ENCODE measurements at regions not wholly inside any gene's neighbourhood (a gene's known extent, or its start where the extent isn't known, plus 50 kb on each side); places are given as distances from the start of the nearest gene placed in this dataset.

- ATAC-seq (no peak), DNase-seq (ENCODE audit: low spot score) (no peak)
- Mint-ChIP-seq H3K27ac (no peak overlapping the region), H3K4me1 (peaks cover 7% of the 10 kb centered on the region; the same call in 1 of the 2 replicates), H3K27me3 (ENCODE audit: low read depth) (peaks cover 4% of the 10 kb centered on the region), H3K36me3 (peaks cover 56% of the 10 kb centered on the region), H3K9me3 (peaks cover 59% of the 10 kb centered on the region), H3K4me3 (no peak overlapping the region)
- ChIA-PET CTCF (no interaction called here), POLR2A (no interaction called here)
- no peak for TF ChIP-seq ZNF671 (CRISPR knock-in tag; IDR thresholded peaks at IDR 0.05)
- TF ChIP-seq JAZF1 (CRISPR knock-in tag; IDR thresholded peaks at IDR 0.05): no peak
- no peak for TF ChIP-seq E2F1 (CRISPR knock-in tag; IDR thresholded peaks at IDR 0.05)
- TF ChIP-seq NFATC4 (CRISPR knock-in tag; IDR thresholded peaks at IDR 0.05): no peak
- TF ChIP-seq ZNF423 (CRISPR knock-in tag; IDR thresholded peaks at IDR 0.05): no peak
Measured at GRCh38 chrX:94560930-94561329, 886.9 kb downstream of the FAM133A start.

GRCh38 chrX:94576367-94577004, 902.5 kb downstream of the FAM133A start:
- H3K27me3 Mint-ChIP-seq (ENCODE audit: low read depth): no peaks in the 10 kb centered on the region
- TF ChIP-seq HMGA2 (CRISPR knock-in tag; IDR thresholded peaks at IDR 0.05): no peak
- TF ChIP-seq ZNF425 (CRISPR knock-in tag; conservative IDR thresholded peaks at IDR 0.05): no peak
- no peak for TF ChIP-seq CTCF (IDR thresholded peaks at IDR 0.05)
- TF ChIP-seq TP53 (CRISPR knock-in tag; IDR thresholded peaks at IDR 0.05): no peak
- TF ChIP-seq OVOL2 (CRISPR knock-in tag; IDR thresholded peaks at IDR 0.05; ENCODE audit: borderline replicate concordance): no peak
- no peak for TF ChIP-seq USF1 (CRISPR knock-in tag; IDR thresholded peaks at IDR 0.05)
- TF ChIP-seq FOXJ3 (CRISPR knock-in tag; IDR thresholded peaks at IDR 0.05; ENCODE audit: borderline replicate concordance): no peak
- TF ChIP-seq ZNF671 (CRISPR knock-in tag; IDR thresholded peaks at IDR 0.05): no peak
- no peak for TF ChIP-seq SOX15 (CRISPR knock-in tag; IDR thresholded peaks at IDR 0.05)
- no peak for TF ChIP-seq AR (CRISPR knock-in tag; IDR thresholded peaks at IDR 0.05)
- TF ChIP-seq GRHL2 (CRISPR knock-in tag; IDR thresholded peaks at IDR 0.05; ENCODE audit: insufficient replicate concordance, severe bottlenecking): no peak
- TF ChIP-seq ZNF423 (CRISPR knock-in tag; IDR thresholded peaks at IDR 0.05): no peak
- no peak for TF ChIP-seq NR1H2 (CRISPR knock-in tag; IDR thresholded peaks at IDR 0.05)
- TF ChIP-seq GABPB1 (CRISPR knock-in tag; IDR thresholded peaks at IDR 0.05): no peak
- POLR2A ChIA-PET: no interaction called here
- DNase-seq (ENCODE audit: low spot score) (no peak), ATAC-seq (no peak)
- no peaks in the 10 kb centered on the region; the same call in 1 of the 2 replicates for H3K9me3 Mint-ChIP-seq
- CTCF ChIA-PET: no interaction called here
- H3K36me3 Mint-ChIP-seq: peaks cover 10% of the 10 kb centered on the region
- H3K27ac Mint-ChIP-seq: no peak overlapping the region
- H3K4me1 Mint-ChIP-seq: peaks cover 12% of the 10 kb centered on the region
- no peak overlapping the region for H3K4me3 Mint-ChIP-seq

Measured in WTC11 (cell line).